HG02970 (cell line): ENCODE measurements at regions not wholly inside any gene's neighbourhood (a gene's known extent, or its start where the extent isn't known, plus 50 kb on each side); places are given as distances from the start of the nearest gene placed in this dataset.
"Not testable (repeated sequence)": the region's sequence is repeated elsewhere in the genome, so short reads cannot be mapped to it uniquely, and the experiment has no call there.

Experiments used
- ATAC-seq: cut with Tn5 transposase; IDR thresholded peaks from one replicate; pipeline ENCODE4 v1.9.1; 2021; ENCODE audit warnings: mild to moderate bottlenecking, moderate library complexity, moderate number of reproducible peaks; ENCODE audit not compliant: unreplicated experiment, low FRiP score

DNA sequence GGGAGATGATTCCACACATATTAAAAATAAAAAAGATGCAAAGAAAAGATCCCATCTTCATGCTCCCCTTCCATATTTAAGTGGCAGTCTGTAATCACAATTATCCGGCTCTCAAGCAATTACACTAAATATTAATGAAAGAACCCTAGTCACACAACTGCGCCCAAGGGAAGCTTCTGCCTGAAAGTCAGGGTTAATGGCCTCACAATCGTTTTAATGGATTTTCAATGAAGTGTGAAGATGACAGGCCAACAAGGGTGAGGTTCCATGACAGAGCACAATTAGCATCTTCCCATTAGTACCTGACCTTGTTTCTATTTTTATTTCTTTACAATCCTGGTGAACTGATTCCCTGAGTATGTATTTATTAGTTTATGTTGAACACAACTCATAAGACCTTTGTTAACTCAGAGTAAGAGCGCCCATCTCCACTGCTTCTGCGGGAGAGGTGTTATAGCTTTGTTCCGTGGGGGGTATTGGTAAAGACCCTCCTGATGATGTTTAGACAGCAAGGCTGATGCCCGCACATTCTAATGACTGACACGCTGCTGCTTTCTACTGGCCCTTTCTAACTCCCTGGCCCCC is 80.9 kb downstream of the IER5 start:
- ATAC-seq: no peak

DNA sequence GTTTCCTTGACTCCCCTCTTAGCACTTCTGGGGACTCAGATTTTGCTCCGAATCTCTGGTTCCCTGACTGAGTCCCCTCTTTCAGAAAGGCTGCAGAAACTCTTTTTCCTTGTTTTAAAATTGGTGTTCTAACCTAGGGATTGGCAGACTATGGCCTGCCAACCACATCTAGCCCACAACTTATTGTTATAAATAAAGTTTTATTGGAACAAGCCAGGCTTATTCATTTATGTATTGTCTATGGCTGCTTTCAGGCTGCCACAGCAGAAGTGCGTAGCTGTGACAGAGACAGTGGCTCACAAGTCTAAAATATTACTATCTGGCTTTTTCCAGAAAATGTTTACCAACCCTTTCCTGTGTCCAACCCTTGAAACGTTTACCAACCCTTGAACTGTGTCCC is 81.7 kb downstream of the IER5 start:
- ATAC-seq: no peak

DNA sequence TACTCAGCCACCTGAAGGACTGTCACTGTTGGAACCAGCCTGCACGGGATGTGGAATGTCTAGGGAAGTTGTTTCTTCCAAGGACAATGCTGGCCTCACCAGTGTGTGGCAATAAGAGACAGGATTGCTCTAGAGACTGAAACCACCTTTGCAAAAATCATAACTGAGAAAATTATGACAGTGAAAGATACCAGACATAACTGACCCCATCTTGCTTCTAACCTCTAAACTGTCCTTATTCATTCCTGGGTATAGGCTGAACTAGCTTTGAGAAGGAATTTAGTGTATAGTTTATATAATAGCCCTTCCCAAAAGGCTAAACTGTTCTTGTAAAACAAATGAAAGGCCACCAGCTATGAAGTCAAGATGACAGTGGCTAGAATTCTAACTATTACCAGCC is 83.6 kb downstream of the IER5 start:
- ATAC-seq: no peak

DNA sequence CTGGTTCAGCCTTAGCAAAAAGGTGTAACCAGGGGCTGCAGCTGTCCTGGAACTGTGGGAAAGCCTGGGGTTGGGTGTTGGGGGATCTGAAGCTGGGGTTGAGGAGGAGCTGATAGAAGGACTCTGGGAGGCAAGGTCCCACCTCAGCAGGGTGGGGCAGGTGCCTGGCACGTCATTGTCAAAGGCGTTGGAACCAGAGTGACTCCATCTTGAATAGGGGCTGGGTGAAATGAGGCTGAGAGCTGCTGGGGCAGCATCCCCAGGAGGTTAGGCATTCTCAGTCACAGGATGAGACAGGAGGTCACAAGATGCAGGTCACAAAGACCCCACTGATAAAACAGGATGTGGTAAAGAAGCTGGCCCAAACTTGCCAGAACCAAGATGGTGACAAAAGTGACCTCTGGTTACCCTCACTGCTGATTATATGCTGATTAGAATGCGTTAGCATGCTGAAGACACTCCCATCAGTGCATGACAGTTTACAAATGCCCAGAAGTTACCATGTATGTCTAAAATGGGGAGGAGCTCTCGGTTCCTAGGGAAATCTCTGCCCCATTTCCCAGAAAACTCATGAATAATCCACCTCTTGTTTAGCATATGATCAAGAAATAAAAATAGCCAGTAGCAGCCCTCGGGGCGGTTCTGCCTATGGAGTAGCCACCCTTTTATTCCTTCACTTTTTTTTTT is 85.4 kb downstream of the IER5 start:
- ATAC-seq: no peak

DNA sequence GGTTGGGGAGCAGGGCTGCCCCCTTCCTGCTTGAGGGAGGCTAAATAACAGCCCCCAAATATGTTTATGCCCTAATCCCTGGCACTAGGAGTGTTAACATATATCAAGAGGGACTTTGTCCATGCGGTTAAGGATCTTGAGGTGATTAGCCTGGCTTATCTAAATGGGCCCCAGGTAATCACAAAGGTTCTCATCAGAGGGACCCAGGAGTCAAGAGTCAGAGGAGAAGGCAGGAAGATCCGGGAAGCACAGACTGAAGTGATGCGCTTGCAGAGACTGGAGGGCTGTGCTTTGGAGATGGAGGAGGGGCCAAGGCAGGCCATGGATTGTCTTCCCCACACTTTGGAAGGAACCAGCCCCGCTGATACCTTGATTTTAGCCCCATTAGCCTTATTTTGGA is 86.4 kb downstream of the IER5 start:
- ATAC-seq: no peak

DNA sequence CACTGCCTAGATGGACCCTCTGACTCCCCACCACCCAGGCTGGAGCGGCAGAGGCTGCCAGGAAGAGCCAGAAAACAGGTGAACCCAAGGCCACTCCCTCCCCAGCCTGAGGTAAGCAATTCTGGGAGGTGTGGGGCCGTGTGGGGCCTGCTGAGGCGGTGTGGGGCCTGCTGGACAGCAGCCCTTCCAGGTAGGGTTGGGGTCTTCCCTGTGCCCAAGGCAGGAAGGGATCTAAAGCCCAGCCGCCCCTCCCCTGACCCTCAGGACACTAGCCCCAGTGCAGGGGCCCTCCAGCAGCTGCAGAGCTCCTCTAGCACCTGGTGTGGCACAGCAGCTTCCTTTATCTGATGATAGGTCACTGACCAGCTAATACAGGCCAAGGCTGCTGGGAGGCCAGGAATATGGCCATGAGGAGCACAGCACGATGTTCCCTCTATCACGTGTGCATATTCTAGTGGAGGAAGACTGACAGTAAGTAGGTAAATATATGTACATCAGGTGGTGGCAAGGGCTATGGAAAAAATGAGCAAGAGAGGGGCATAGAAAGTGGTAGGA is 86.9 kb downstream of the IER5 start:
- ATAC-seq: no peak

DNA sequence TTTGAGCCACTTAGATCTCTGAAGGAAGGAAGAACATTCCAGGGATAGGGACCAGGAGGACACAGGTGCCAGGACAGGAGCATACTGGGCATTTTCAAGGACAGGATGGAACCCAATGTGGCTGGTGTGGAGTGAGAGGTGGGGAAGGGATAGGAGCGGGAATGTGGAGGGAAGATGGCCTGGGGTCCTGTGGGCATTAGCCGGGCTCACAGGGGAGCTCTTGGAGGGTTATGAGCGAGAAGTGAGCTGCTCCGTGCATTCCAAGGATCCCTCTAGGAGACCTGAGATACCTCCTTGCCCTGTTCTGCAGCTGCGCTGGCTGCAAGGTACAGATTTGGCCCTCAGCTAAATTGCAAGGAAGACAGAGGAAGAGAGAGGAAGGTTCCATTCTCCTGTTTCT is 87.5 kb downstream of the IER5 start:
- ATAC-seq: no peak

DNA sequence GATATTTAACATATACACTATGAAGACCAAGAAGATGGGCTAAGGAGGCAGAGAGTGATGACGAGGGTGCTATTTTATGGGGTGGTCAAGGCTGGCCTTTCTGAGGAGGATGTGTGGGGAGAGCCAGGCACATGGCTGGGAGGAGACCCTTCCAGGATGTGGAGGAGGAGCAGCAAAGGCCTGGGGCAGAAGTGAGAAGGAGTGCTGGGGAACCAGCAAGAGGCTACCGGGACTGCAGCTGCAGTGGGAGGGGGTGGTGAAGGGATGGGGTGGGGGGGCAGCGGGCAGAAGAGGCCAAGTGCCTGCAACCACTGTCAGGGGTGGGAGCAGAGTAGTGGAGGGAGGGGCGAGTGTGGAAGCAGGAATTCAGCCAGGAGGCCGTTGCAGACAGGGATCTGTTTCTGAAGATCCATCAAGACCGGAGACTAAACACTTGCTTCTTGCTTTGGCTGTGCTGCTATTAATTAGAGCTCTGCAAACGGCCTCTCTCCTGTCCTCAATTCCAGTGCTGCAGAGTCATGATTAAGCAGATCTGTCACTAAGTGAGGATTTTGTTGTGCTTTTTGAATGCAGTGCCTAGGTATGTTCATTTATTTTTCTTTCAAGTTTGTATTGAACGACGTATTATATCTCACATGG is 89.9 kb downstream of the IER5 start:
- no peak for ATAC-seq

DNA sequence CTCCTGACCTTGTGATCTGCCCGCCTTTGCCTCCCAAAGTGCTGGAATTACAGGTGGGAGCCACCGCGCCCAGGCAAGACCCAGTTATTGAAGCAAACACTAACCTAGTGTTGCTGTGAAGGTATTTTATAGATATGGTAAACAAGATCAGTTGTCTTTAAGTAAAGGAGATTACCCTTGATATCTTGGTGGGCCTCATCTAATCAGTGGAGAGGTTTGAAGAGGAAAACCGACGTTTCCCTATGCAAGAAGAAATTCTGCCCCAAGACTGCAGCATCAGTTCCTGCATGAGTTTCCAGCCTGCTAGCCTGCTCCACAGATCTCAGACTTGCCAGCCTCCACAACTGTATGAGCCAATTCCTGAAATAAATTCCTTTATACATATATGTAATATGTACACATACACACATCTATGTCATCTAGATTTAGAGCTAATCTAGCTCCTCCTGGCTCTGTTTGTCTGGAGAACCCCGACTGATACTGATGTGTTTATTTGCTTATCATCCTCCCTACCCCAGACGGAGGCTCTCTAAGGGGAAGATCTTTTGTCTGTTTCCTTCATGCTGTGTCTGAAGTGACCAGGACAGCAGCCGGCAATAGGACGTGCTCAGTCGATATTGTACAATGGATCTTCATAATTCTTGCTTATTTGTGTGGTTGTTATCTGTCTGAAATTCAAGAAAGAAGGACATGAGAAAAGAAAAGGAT is 90.9 kb downstream of the IER5 start:
- no peak for ATAC-seq

DNA sequence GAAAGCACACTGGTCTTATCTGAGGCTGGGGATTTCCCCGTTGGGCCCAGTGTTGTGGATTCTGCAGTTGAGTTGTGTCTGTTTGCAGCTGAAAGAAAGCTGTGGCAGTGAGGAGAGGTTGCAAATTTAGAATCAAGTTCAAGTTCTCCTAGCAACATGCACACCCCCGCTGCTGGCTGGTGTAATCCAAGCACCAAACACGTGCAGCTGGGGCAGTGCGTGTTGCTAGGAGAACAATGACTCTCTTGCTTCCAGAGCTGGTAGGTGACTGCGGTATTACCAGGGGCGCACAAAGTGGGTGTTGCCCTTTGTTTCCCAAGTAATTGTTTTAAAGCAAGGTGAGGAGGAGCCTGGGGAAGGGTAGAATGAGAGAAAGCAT is 91.5 kb downstream of the IER5 start:
- ATAC-seq: no peak

DNA sequence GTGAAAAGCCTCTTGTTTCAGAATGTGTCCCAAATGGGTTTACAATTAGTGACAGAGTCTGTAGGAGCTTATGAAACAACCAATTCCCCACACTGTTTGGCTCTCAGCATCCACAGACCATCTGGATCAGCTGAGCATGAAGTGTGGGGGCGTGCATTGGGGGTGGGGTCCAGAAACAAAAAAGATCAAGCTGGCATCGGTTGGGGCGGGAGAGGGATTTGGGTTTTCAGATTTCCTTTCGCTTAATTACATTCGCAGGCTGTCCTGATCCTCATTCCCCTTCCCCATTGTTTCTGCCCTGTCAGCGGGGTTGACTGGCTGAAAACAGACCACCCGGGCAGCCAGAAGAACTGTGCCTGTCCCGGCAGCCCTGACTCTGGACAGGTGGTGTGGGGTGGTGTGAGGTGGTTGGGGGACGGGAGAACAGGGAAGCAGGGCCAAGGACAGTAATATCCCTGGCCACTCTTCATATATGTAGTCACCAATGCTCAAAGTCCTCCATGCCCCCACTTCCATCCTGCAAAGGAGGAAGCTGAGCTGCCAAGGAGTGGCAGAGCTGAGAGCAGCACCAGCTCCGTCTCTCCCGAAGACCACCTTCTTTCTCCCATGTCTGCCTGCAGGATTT is 92.0 kb downstream of the IER5 start:
- no peak for ATAC-seq

DNA sequence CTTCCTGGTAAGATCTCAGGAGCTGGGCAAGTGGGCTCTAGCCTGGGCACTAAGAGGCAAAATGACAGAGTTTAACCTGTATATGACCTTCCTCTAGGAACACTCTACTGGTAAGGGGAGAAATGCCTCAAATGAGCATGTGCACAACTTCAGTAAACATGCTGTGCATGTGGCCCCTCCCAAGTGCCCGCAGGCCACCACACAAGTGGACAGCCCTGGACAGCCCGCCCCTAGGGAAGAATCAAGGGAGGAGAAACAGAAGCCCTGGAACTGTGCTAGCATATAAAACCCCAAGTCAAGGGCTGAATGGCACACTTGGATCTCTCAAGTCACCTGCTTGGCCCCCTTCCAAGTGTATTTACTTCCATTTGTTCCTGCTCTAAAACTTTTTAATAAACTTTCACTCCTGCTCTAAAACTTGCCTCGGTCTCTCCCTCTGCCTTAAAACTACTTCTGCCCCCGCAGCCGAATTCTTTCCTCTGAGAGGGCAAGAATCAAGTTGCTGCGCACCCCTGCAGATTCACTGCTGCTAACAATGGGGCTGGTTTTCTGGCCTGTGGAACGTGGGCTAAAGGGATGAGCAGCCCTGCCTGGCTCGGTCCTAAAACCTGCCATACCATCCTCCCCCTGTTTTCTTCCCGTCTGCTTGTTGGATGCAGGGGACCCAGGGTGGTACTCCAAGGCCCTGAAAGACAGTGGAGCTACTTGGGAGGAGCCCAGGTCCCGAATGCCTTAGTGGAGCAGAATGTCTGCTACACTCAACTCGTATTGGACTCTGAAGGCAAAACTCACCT is 93.5 kb downstream of the IER5 start:
- ATAC-seq: no peak

DNA sequence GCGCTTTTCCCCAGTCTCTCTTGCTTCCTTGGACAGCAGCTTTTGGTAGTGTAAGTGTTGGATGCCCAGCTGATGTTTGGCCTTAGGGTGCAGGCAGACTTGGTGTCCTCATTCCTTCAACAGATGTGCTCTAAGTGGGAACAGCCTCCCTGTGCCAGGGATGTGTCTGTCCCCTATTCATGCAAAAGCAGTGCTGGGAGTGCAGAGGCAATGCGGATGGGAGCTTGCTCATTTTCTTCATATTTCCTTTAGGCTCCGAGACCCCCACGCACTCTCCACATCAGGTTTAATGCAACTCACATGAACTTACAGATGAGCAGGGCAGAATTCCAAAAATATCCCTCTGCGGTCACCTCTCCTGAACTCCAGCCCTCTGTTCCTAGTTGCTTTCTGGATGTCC is 96.1 kb downstream of the IER5 start:
- ATAC-seq: no peak

DNA sequence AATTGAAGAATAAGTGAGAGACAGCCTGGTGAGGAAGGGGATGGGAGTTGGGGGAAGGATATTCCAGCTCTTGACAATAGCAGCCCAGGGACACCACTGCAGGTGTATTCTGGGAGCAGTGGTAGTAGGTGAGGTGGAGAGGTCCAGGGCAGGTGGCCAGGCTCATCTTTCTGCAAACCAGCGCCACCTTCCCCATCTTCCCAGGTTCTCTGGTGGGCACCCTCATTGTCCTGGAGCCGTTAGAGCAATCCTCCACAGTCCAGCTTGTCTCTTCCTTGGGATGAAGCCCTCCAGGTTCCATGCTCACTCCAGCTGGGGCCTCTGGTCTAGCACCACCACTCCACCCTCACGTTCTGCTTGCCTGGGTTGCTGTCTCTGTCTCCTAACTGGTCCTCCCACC is 97.0 kb downstream of the IER5 start:
- ATAC-seq: no peak

DNA sequence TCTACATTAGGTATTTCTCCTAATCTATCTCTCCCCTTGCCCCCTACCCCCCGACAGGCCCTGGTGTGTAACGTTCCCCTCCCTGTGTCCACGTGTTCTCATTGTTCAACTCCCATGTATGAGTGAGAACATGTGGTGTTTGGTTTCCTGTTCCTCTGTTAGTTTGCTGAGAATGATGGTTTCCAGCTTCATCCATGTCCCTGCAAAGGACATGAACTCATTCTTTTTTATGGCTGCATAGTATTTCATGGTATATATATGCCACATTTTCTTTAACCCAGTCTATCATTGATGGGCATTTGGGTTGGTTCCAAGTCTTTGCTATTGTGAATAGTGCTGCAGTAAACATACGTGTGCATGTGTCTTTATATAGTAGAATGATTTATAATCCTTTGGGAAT is 97.6 kb downstream of the IER5 start:
- ATAC-seq: not testable (repeated sequence)

DNA sequence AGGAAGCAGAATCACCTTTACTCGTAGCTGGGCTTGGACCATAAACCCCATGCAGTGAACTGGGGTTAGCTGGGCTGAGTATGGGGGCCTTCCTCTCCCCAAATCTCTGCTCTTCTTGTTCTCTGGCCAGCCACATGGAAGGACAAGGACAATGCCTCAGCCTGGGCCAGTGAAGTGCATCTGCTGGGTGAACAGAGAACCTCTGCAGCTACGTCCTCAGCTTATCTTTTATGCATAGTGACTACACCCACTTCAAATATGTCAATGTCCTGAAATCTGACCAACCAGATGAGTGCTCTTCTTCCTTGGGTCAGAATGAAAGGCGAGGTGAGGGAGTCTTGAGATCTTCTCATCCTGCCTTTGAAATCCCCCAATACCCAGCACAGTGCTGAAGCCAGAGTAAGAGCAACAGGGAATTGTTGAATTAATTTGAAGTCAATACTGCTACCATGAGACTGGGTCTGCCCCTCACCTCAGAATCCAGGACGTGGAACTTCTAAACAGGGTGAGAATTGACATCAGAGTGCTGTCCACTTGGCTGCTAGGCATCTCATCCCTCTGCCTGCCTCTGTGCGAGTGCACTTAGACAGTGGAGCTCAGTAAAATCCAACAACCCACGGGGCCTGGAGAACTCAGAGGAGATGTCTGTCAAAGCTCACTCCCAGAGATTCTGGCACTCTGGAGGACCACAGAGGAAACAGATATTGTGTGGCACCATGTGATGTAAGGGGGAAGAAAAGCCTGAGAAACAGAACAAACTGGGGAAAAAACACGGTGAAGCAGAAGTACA is 99.0 kb downstream of the IER5 start:
- ATAC-seq: no peak

DNA sequence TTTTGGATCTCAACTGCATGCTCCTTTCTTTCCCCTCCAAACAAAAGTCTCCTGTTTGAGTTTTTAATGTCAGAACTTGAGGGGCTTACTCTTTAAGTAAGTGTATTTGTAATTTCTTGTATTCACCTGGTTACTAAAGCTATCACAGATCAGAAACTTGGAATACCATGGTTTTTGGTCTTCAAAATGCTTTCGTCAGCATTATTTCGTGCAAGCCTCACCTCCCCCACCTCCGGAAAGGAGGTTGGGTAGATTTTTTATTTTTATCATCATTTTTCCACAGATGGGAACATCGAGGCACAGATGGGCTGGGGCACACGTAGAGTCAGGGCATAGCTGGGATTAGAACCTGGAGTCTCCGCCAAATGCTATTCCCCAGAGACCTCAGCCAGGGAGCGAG is 100.7 kb downstream of the IER5 start:
- no peak for ATAC-seq

DNA sequence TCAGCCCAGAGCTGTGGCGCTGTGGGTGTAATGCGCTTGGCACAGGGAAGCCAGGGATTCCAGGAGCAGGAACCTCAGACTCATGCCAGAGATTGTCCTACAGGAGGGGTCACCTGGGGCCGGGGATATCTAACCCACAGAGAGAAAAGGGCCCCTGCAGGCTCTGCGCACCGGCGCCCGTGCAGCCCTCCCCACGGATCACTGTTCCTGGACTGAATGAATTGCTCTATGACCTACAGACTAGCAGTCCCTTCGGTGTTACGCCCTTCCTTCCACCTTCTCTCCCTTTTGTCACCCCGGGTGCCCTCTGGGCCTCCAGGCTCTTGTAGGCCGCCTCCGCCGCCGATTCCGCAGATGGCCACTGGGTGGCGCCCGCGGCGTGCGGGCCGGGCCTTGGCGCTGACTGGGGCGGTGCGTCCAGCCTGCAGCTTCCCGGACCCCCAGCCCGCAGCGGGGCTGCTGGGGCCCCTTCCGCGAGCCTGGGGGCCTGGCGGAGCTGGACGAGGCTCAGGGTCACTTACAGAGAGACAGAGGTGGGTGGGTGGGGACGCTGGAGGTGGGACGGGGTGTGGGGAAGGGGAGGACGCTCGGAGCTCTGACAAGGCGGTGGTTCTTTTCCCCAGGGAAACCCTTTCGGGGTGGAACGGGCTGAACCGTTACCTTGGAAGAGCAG is 101.3 kb downstream of the IER5 start:
- ATAC-seq: no peak
